ENCODE measurements at regions not wholly inside any gene's neighbourhood (a gene's known extent, or its start where the extent isn't known, plus 50 kb on each side); places are given as distances from the start of the nearest gene placed in this dataset.
A peak's percentile ranks its signal among the peaks of the same experiment; 100 is the strongest.
"Not testable (repeated sequence)": the region's sequence is repeated elsewhere in the genome, so short reads cannot be mapped to it uniquely, and the experiment has no call there.

- CTCF ChIA-PET: no interaction called here
- no peak overlapping the region for H3K27ac ChIP-seq
- no peak for DNase-seq (ENCODE audit: low spot score)
- POLR2A ChIA-PET (ENCODE audit: low non-redundant PET): no interaction called here
- TF ChIP-seq CTCF (conservative IDR thresholded peaks at IDR 0.05; ENCODE audit: low read depth): no peak
Observed at GRCh38 chr6:92648364-92649086, 770.8 kb downstream of the EPHA7 start.

GRCh38 chr6:92647630-92648029, 771.7 kb downstream of the EPHA7 start:
- ChIA-PET CTCF (no interaction called here), POLR2A (ENCODE audit: low non-redundant PET) (no interaction called here)
- DNase-seq (ENCODE audit: low spot score): peak; percentile 14
- H3K27ac ChIP-seq: no peak overlapping the region
- TF ChIP-seq CTCF (conservative IDR thresholded peaks at IDR 0.05; ENCODE audit: low read depth): no peak

GRCh38 chr6:92644104-92644791, 775.1 kb downstream of the EPHA7 start:
- CTCF ChIA-PET; DNase-seq (ENCODE audit: low spot score); POLR2A ChIA-PET (ENCODE audit: low non-redundant PET); H3K27ac ChIP-seq: not testable (repeated sequence)

GRCh38 chr6:92635553-92636153, 783.7 kb downstream of the EPHA7 start:
- no peak for DNase-seq (ENCODE audit: low spot score)
- H3K27ac ChIP-seq: no peak overlapping the region
- no peak for TF ChIP-seq CTCF (conservative IDR thresholded peaks at IDR 0.05; ENCODE audit: low read depth)
- ChIA-PET CTCF (no interaction called here), POLR2A (ENCODE audit: low non-redundant PET) (no interaction called here)

- CTCF ChIA-PET: no interaction called here
- TF ChIP-seq CTCF (conservative IDR thresholded peaks at IDR 0.05; ENCODE audit: low read depth): no peak
- POLR2A ChIA-PET (ENCODE audit: low non-redundant PET): no interaction called here
- no peak for DNase-seq (ENCODE audit: low spot score)
- no peak overlapping the region for H3K27ac ChIP-seq
Observed at GRCh38 chr6:92634561-92634960, 784.8 kb downstream of the EPHA7 start.

- ChIA-PET POLR2A (ENCODE audit: low non-redundant PET) (no interaction called here), CTCF (interaction anchor here (0.7 kb wide), 1 partner anchor 430 kb away, joined by 3 read pairs; no protein-coding TSS in a partner anchor)
- DNase-seq (ENCODE audit: low spot score): no peak
- no peak overlapping the region for H3K27ac ChIP-seq
- no peak for TF ChIP-seq CTCF (conservative IDR thresholded peaks at IDR 0.05; ENCODE audit: low read depth)
Observed at GRCh38 chr6:92623431-92623830, 795.9 kb downstream of the EPHA7 start.

- TF ChIP-seq CTCF (conservative IDR thresholded peaks at IDR 0.05; ENCODE audit: low read depth): no peak
- ChIA-PET POLR2A (ENCODE audit: low non-redundant PET) (no interaction called here), CTCF (no interaction called here)
- no peak for DNase-seq (ENCODE audit: low spot score)
- no peak overlapping the region for H3K27ac ChIP-seq
Observed at GRCh38 chr6:92617721-92618120, 801.6 kb downstream of the EPHA7 start.
